Muscle of back (tissue), 3 donors: ENCODE measurements at regions not wholly inside any gene's neighbourhood (a gene's known extent, or its start where the extent isn't known, plus 50 kb on each side); places are given as distances from the start of the nearest gene placed in this dataset.
"Not testable (repeated sequence)": the region's sequence is repeated elsewhere in the genome, so short reads cannot be mapped to it uniquely, and the experiment has no call there.

Experiments used
- DNase-seq, 3 donors: peaks; one replicate each; pipeline versions ENCODE4 v3.0.0 to v3.0.0-alpha.2; 2013

- no peak for DNase-seq
Measured at GRCh38 chr6:144395014-144395413, 109.9 kb downstream of the UTRN start.

- DNase-seq: no peak
Measured at GRCh38 chr6:144395826-144396225, 110.7 kb downstream of the UTRN start.

- DNase-seq: no peak
Measured at GRCh38 chr6:144397141-144397540, 112.0 kb downstream of the UTRN start.

GRCh38 chr6:144400321-144400720 is 115.2 kb downstream of the UTRN start:
- no peak for DNase-seq

- DNase-seq: no peak
Measured at GRCh38 chr6:144401736-144402733, 116.9 kb downstream of the UTRN start.

- DNase-seq: no peak
Measured at GRCh38 chr6:144402750-144403149, 117.6 kb downstream of the UTRN start.

GRCh38 chr6:144405163-144405562 is 120.0 kb downstream of the UTRN start:
- peak in 2 of 3 donors; percentile 21 to 51 for DNase-seq

- no peak for DNase-seq
Measured at GRCh38 chr6:144406796-144407195, 121.7 kb downstream of the UTRN start.

- DNase-seq: peak; percentile 16 to 72 (median 32)
Measured at GRCh38 chr6:144408161-144408560, 123.0 kb downstream of the UTRN start.

GRCh38 chr6:144410059-144410458 is 124.9 kb downstream of the UTRN start:
- DNase-seq: no peak

GRCh38 chr6:144410574-144410973 is 125.4 kb downstream of the UTRN start:
- not testable (repeated sequence) for DNase-seq

GRCh38 chr6:144411531-144412165 is 126.5 kb downstream of the UTRN start:
- no peak for DNase-seq

GRCh38 chr6:144413418-144413817 is 128.3 kb downstream of the UTRN start:
- DNase-seq: no peak

- peak in 1 of 3 donors; percentile 41 for DNase-seq
Measured at GRCh38 chr6:144415014-144415413, 129.9 kb downstream of the UTRN start.

GRCh38 chr6:144415835-144416237 is 130.7 kb downstream of the UTRN start:
- DNase-seq: peak in 1 of 3 donors; percentile 33

GRCh38 chr6:144416244-144416643 is 131.1 kb downstream of the UTRN start:
- no peak for DNase-seq

GRCh38 chr6:144416773-144417172 is 131.6 kb downstream of the UTRN start:
- no peak for DNase-seq

GRCh38 chr6:144417681-144418080 is 132.5 kb downstream of the UTRN start:
- DNase-seq: no peak

GRCh38 chr6:144418959-144419545 is 133.9 kb downstream of the UTRN start:
- DNase-seq: no peak

- no peak for DNase-seq
Measured at GRCh38 chr6:144423167-144423566, 138.0 kb downstream of the UTRN start.

- no peak for DNase-seq
Measured at GRCh38 chr6:144429753-144430152, 144.6 kb downstream of the UTRN start.

- DNase-seq: not testable (repeated sequence)
Measured at GRCh38 chr6:144433446-144433845, 148.3 kb downstream of the UTRN start.
